NB4 (cell line): ENCODE measurements at regions not wholly inside any gene's neighbourhood (a gene's known extent, or its start where the extent isn't known, plus 50 kb on each side); places are given as distances from the start of the nearest gene placed in this dataset.
"Not testable (repeated sequence)": the region's sequence is repeated elsewhere in the genome, so short reads cannot be mapped to it uniquely, and the experiment has no call there.

Source experiments
- POLR2A ChIP-seq: IDR thresholded peaks from 2 replicates; pipeline ENCODE4 v1.6.1; 2011; ENCODE audit warnings: mild to moderate bottlenecking; ENCODE audit not compliant: insufficient read length; ENCODE audit errors: extremely low read depth
- TF ChIP-seq, protein P1 (sequence below): IDR thresholded peaks from one replicate; pipeline ENCODE4 v1.5.1; 2012; ENCODE audit warnings: low read depth, low read length

DNA sequence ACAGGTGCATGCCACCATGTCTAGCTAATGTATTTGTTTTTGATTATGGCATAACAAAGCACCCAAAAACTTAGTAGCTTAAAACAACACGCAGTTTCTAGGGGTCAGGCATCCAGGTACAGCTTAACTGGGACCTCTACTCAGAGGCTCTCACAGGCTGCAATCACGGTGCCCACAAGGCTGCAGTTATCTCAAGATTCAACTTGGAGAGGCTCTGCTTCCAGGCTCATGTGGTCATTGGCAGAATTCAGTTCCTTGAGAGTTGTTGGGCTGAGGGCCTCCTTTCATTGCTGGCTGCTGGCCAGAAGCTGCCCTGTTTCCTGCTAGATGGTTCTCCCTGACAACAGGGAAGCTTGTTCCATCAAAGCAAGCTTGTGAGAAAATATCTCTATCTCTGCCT, 348.1 kb downstream of the NPIPA7 start:
- TF ChIP-seq, protein P1, sequence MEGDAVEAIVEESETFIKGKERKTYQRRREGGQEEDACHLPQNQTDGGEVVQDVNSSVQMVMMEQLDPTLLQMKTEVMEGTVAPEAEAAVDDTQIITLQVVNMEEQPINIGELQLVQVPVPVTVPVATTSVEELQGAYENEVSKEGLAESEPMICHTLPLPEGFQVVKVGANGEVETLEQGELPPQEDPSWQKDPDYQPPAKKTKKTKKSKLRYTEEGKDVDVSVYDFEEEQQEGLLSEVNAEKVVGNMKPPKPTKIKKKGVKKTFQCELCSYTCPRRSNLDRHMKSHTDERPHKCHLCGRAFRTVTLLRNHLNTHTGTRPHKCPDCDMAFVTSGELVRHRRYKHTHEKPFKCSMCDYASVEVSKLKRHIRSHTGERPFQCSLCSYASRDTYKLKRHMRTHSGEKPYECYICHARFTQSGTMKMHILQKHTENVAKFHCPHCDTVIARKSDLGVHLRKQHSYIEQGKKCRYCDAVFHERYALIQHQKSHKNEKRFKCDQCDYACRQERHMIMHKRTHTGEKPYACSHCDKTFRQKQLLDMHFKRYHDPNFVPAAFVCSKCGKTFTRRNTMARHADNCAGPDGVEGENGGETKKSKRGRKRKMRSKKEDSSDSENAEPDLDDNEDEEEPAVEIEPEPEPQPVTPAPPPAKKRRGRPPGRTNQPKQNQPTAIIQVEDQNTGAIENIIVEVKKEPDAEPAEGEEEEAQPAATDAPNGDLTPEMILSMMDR = not testable (repeated sequence)
- TF ChIP-seq POLR2A = not testable (repeated sequence)
